GM23338 (cell line): ENCODE measurements at regions not wholly inside any gene's neighbourhood (a gene's known extent, or its start where the extent isn't known, plus 50 kb on each side); places are given as distances from the start of the nearest gene placed in this dataset.

Experiments
- ATAC-seq: fragments of 200-7000 bp; cut with Tn5 transposase; 3 replicates; pipeline ENCODE4 v1.9.1; 2020
- DNase-seq: peaks from one replicate; pipeline ENCODE4 v3.0.0-alpha.2; 2015; ENCODE audit warnings: low spot score
- H2AFZ ChIP-seq: fragments of 200-600 bp; sonication (generic); 2 replicates; pipeline ENCODE4 v1.8.0; 2016; ENCODE audit warnings: antibody characterized with exemption, mild to moderate bottlenecking, moderate library complexity
- H3F3A ChIP-seq: fragments of 200-600 bp; sonication (generic); replicated peaks from 2 replicates; pipeline ENCODE4 v1.8.0; 2017; ENCODE audit warnings: antibody characterized with exemption, mixed run types, low read depth
- H3K27ac ChIP-seq: fragments of 200-600 bp; sonication (generic); 2 replicates; pipeline ENCODE4 v1.6.1; 2016; ENCODE audit warnings: low read depth
- H3K27me3 ChIP-seq: fragments of 200-600 bp; sonication (generic); 2 replicates; pipeline ENCODE4 v1.8.0; 2016; ENCODE audit warnings: mild to moderate bottlenecking, mixed run types, moderate library complexity; ENCODE audit not compliant: insufficient read depth
- H3K36me3 ChIP-seq: fragments of 200-600 bp; sonication (generic); 2 replicates; pipeline ENCODE4 v1.8.0; 2016; ENCODE audit warnings: mild to moderate bottlenecking; ENCODE audit not compliant: insufficient read depth
- H3K4me1 ChIP-seq: fragments of 200-600 bp; sonication (generic); 2 replicates; pipeline ENCODE4 v1.8.0; 2016; ENCODE audit warnings: mild to moderate bottlenecking, moderate library complexity; ENCODE audit not compliant: insufficient read depth
- H3K4me2 ChIP-seq: fragments of 200-600 bp; sonication (generic); 2 replicates; pipeline ENCODE4 v1.7.1; 2017; ENCODE audit warnings: mixed run types
- H3K4me3 ChIP-seq: fragments of 200-600 bp; sonication (generic); 2 replicates; pipeline ENCODE4 v1.6.1; 2016; ENCODE audit warnings: mixed run types
- H3K79me2 ChIP-seq: fragments of 200-600 bp; sonication (generic); replicated peaks from 2 replicates; pipeline ENCODE4 v1.8.0; 2017; ENCODE audit warnings: mild to moderate bottlenecking; ENCODE audit not compliant: insufficient read depth
- H3K9me2 ChIP-seq: fragments of 200-600 bp; sonication (generic); 2 replicates; pipeline ENCODE4 v1.8.0; 2017; ENCODE audit not compliant: insufficient read depth
- H4K20me1 ChIP-seq: fragments of 200-600 bp; sonication (generic); replicated peaks from 2 replicates; pipeline ENCODE4 v1.8.0; 2017; ENCODE audit warnings: mild to moderate bottlenecking; ENCODE audit not compliant: insufficient read depth
- H3K27ac Mint-ChIP-seq: 2 replicates; pipeline ENCODE4 v1.8.0; 2020; ENCODE audit warnings: inconsistent platforms, mild to moderate bottlenecking, moderate library complexity, mixed read lengths
- H3K27me3 Mint-ChIP-seq: 3 replicates; pipeline ENCODE4 v1.8.0; 2022; ENCODE audit warnings: low read depth, mild to moderate bottlenecking, moderate library complexity, mixed read lengths, inconsistent platforms; ENCODE audit not compliant: insufficient read depth, poor library complexity
- H3K36me3 Mint-ChIP-seq: 3 replicates; pipeline ENCODE4 v1.8.0; 2021; ENCODE audit warnings: low read depth, mild to moderate bottlenecking, inconsistent platforms, moderate library complexity, mixed read lengths
- H3K4me1 Mint-ChIP-seq: 3 replicates; pipeline ENCODE4 v1.8.0; 2020; ENCODE audit warnings: mild to moderate bottlenecking, inconsistent platforms, mixed read lengths
- H3K4me3 Mint-ChIP-seq: 3 replicates; pipeline ENCODE4 v1.8.0; 2021; ENCODE audit warnings: moderate library complexity, mild to moderate bottlenecking, inconsistent platforms, mixed read lengths
- H3K9me3 Mint-ChIP-seq: 3 replicates; pipeline ENCODE4 v1.8.0; 2020; ENCODE audit warnings: moderate library complexity, mild to moderate bottlenecking, inconsistent platforms, mixed read lengths
- CREB1 ChIP-seq: fragments of 250-450 bp; sonication (Bioruptor Pico); IDR thresholded peaks from 2 replicates; pipeline ENCODE4 v1.5.0; 2020; ENCODE audit warnings: low read depth, mild to moderate bottlenecking, moderate library complexity
- EZH2 ChIP-seq: fragments of 200-600 bp; sonication (generic); IDR thresholded peaks from one replicate; pipeline ENCODE4 v1.8.0; 2017; ENCODE audit warnings: antibody characterized with exemption, mild to moderate bottlenecking, low read depth; ENCODE audit not compliant: unreplicated experiment
- EZH2phosphoT487 ChIP-seq: fragments of 200-600 bp; sonication (generic); IDR thresholded peaks from one replicate; pipeline ENCODE4 v1.8.1; 2018; ENCODE audit warnings: antibody characterized with exemption; ENCODE audit not compliant: unreplicated experiment
- JUNB ChIP-seq: IDR thresholded peaks from one replicate; pipeline ENCODE4 v1.6.1; 2016; ENCODE audit warnings: antibody characterized with exemption; ENCODE audit not compliant: unreplicated experiment
- NANOG ChIP-seq: IDR thresholded peaks from 2 replicates; pipeline ENCODE4 v1.6.1; 2016; ENCODE audit warnings: antibody characterized with exemption, borderline replicate concordance
- POLR2AphosphoS5 ChIP-seq: IDR thresholded peaks from 2 replicates; pipeline ENCODE4 v1.6.1; 2016; ENCODE audit warnings: antibody characterized with exemption, low read depth
- STAT1 ChIP-seq: IDR thresholded peaks from one replicate; pipeline ENCODE4 v1.6.1; 2016; ENCODE audit warnings: antibody characterized with exemption; ENCODE audit not compliant: unreplicated experiment
- ZNF114 ChIP-seq: fragments of 250-450 bp; sonication (Bioruptor Pico); IDR thresholded peaks from 2 replicates; pipeline ENCODE4 v1.5.0; 2020; ENCODE audit warnings: mild to moderate bottlenecking, moderate library complexity
- ZNF331 ChIP-seq: fragments of 250-450 bp; sonication (Bioruptor Pico); IDR thresholded peaks from 2 replicates; pipeline ENCODE4 v1.5.0; 2020; ENCODE audit warnings: low read depth, mild to moderate bottlenecking, moderate library complexity
- TF ChIP-seq, protein P1 (sequence below): fragments of 250-450 bp; sonication (Bioruptor Pico); IDR thresholded peaks from 2 replicates; pipeline ENCODE4 v1.5.0; 2020; ENCODE audit warnings: mild to moderate bottlenecking, moderate library complexity
- TF ChIP-seq, protein P2 (sequence below), 2 experiments: fragments of 200-600 bp in 1 of 2; sonication (generic) in 1 of 2; conservative IDR thresholded peaks; 2 replicates each; pipeline versions ENCODE4 v1.5.1 to v1.6.1; 2016 to 2017; ENCODE audit warnings: antibody characterized with exemption in 2 of 2, low read depth in 2 of 2, mild to moderate bottlenecking in 2 of 2, moderate library complexity in 1 of 2
- TF ChIP-seq, protein P3 (sequence below): IDR thresholded peaks from 2 replicates; pipeline ENCODE4 v1.6.1; 2016; ENCODE audit warnings: antibody characterized with exemption
- TF ChIP-seq, protein P4 (sequence below): IDR thresholded peaks from one replicate; pipeline ENCODE4 v1.6.1; 2018; ENCODE audit warnings: antibody characterized with exemption; ENCODE audit not compliant: unreplicated experiment

DNA sequence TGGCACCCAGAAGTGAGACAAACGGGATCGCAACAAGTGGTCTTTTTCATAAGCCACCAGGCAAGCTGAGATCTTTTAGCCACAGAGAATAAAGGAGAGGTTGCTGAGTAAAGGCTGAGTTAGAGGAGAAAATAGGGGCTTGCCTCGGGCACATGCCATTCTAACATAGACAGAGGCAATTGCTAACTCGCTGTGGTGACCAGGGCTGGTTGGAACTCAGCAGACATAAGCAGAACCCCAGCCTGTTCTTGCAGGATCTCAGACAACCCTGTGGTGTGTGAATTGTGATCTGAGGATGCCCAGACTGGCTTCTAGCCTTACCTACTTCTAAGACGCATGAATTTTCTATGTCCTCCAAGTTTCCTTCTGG, 300.2 kb downstream of the CDCA7 start:
- Histone ChIP-seq H3K4me3 (no peak overlapping the region), H3K4me1 (peaks cover 11% of the 10 kb centered on the region), H3K27me3 (no peaks in the 10 kb centered on the region), H3K79me2 (no peaks in the 10 kb centered on the region), H3K9me2 (no peaks in the 10 kb centered on the region), H3K27ac (no peak overlapping the region), H4K20me1 (no peaks in the 10 kb centered on the region), H2AFZ (no peak overlapping the region), H3K36me3 (0 out of 2 replicates have a peak, but pooled peaks cover 6% of the 10 kb centered on the region), H3F3A (no peaks in the 10 kb centered on the region), H3K4me2 (no peak overlapping the region)
- H3K27ac Mint-ChIP-seq: no peak overlapping the region
- peaks cover 4% of the 10 kb centered on the region for H3K27me3 Mint-ChIP-seq
- H3K4me1 Mint-ChIP-seq: peaks cover 9% of the 10 kb centered on the region; the same call in 2 of the 3 replicates
- TF ChIP-seq, protein P1, sequence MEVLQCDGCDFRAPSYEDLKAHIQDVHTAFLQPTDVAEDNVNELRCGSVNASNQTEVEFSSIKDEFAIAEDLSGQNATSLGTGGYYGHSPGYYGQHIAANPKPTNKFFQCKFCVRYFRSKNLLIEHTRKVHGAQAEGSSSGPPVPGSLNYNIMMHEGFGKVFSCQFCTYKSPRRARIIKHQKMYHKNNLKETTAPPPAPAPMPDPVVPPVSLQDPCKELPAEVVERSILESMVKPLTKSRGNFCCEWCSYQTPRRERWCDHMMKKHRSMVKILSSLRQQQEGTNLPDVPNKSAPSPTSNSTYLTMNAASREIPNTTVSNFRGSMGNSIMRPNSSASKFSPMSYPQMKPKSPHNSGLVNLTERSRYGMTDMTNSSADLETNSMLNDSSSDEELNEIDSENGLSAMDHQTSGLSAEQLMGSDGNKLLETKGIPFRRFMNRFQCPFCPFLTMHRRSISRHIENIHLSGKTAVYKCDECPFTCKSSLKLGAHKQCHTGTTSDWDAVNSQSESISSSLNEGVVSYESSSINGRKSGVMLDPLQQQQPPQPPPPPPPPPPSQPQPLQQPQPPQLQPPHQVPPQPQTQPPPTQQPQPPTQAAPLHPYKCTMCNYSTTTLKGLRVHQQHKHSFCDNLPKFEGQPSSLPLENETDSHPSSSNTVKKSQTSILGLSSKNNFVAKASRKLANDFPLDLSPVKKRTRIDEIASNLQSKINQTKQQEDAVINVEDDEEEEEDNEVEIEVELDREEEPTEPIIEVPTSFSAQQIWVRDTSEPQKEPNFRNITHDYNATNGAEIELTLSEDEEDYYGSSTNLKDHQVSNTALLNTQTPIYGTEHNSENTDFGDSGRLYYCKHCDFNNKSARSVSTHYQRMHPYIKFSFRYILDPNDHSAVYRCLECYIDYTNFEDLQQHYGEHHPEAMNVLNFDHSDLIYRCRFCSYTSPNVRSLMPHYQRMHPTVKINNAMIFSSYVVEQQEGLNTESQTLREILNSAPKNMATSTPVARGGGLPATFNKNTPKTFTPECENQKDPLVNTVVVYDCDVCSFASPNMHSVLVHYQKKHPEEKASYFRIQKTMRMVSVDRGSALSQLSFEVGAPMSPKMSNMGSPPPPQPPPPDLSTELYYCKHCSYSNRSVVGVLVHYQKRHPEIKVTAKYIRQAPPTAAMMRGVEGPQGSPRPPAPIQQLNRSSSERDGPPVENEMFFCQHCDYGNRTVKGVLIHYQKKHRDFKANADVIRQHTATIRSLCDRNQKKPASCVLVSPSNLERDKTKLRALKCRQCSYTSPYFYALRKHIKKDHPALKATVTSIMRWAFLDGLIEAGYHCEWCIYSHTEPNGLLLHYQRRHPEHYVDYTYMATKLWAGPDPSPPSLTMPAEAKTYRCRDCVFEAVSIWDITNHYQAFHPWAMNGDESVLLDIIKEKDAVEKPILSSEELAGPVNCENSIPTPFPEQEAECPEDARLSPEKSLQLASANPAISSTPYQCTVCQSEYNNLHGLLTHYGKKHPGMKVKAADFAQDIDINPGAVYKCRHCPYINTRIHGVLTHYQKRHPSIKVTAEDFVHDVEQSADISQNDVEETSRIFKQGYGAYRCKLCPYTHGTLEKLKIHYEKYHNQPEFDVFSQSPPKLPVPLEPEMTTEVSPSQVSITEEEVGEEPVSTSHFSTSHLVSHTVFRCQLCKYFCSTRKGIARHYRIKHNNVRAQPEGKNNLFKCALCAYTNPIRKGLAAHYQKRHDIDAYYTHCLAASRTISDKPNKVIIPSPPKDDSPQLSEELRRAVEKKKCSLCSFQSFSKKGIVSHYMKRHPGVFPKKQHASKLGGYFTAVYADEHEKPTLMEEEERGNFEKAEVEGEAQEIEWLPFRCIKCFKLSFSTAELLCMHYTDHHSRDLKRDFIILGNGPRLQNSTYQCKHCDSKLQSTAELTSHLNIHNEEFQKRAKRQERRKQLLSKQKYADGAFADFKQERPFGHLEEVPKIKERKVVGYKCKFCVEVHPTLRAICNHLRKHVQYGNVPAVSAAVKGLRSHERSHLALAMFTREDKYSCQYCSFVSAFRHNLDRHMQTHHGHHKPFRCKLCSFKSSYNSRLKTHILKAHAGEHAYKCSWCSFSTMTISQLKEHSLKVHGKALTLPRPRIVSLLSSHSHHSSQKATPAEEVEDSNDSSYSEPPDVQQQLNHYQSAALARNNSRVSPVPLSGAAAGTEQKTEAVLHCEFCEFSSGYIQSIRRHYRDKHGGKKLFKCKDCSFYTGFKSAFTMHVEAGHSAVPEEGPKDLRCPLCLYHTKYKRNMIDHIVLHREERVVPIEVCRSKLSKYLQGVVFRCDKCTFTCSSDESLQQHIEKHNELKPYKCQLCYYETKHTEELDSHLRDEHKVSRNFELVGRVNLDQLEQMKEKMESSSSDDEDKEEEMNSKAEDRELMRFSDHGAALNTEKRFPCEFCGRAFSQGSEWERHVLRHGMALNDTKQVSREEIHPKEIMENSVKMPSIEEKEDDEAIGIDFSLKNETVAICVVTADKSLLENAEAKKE (CRISPR knock-in tag): no peak
- no peak for TF ChIP-seq EZH2phosphoT487
- TF ChIP-seq, protein P2, sequence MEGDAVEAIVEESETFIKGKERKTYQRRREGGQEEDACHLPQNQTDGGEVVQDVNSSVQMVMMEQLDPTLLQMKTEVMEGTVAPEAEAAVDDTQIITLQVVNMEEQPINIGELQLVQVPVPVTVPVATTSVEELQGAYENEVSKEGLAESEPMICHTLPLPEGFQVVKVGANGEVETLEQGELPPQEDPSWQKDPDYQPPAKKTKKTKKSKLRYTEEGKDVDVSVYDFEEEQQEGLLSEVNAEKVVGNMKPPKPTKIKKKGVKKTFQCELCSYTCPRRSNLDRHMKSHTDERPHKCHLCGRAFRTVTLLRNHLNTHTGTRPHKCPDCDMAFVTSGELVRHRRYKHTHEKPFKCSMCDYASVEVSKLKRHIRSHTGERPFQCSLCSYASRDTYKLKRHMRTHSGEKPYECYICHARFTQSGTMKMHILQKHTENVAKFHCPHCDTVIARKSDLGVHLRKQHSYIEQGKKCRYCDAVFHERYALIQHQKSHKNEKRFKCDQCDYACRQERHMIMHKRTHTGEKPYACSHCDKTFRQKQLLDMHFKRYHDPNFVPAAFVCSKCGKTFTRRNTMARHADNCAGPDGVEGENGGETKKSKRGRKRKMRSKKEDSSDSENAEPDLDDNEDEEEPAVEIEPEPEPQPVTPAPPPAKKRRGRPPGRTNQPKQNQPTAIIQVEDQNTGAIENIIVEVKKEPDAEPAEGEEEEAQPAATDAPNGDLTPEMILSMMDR (conservative IDR thresholded peaks at IDR 0.05; ENCODE audit: low read depth in 2 of 2): no peak
- no peak for TF ChIP-seq ZNF331 (CRISPR knock-in tag)
- TF ChIP-seq ZNF114: no peak
- TF ChIP-seq POLR2AphosphoS5: no peak
- TF ChIP-seq EZH2: no peak
- no peak for TF ChIP-seq STAT1
- no peak for TF ChIP-seq NANOG
- TF ChIP-seq, protein P3, sequence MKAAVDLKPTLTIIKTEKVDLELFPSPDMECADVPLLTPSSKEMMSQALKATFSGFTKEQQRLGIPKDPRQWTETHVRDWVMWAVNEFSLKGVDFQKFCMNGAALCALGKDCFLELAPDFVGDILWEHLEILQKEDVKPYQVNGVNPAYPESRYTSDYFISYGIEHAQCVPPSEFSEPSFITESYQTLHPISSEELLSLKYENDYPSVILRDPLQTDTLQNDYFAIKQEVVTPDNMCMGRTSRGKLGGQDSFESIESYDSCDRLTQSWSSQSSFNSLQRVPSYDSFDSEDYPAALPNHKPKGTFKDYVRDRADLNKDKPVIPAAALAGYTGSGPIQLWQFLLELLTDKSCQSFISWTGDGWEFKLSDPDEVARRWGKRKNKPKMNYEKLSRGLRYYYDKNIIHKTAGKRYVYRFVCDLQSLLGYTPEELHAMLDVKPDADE: no peak
- TF ChIP-seq, protein P4, sequence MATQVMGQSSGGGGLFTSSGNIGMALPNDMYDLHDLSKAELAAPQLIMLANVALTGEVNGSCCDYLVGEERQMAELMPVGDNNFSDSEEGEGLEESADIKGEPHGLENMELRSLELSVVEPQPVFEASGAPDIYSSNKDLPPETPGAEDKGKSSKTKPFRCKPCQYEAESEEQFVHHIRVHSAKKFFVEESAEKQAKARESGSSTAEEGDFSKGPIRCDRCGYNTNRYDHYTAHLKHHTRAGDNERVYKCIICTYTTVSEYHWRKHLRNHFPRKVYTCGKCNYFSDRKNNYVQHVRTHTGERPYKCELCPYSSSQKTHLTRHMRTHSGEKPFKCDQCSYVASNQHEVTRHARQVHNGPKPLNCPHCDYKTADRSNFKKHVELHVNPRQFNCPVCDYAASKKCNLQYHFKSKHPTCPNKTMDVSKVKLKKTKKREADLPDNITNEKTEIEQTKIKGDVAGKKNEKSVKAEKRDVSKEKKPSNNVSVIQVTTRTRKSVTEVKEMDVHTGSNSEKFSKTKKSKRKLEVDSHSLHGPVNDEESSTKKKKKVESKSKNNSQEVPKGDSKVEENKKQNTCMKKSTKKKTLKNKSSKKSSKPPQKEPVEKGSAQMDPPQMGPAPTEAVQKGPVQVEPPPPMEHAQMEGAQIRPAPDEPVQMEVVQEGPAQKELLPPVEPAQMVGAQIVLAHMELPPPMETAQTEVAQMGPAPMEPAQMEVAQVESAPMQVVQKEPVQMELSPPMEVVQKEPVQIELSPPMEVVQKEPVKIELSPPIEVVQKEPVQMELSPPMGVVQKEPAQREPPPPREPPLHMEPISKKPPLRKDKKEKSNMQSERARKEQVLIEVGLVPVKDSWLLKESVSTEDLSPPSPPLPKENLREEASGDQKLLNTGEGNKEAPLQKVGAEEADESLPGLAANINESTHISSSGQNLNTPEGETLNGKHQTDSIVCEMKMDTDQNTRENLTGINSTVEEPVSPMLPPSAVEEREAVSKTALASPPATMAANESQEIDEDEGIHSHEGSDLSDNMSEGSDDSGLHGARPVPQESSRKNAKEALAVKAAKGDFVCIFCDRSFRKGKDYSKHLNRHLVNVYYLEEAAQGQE: no peak
- TF ChIP-seq JUNB: no peak
- TF ChIP-seq CREB1 (CRISPR knock-in tag): no peak
- no peaks in the 10 kb centered on the region for H3K36me3 Mint-ChIP-seq
- DNase-seq (no peak), ATAC-seq (no peak)
- H3K9me3 Mint-ChIP-seq: no peaks in the 10 kb centered on the region
- H3K4me3 Mint-ChIP-seq: no peak overlapping the region
